OCI-LY1 (cell line): ENCODE measurements at regions not wholly inside any gene's neighbourhood (a gene's known extent, or its start where the extent isn't known, plus 50 kb on each side); places are given as distances from the start of the nearest gene placed in this dataset.

Experiments used
- CTCF ChIP-seq: fragments of 200-600 bp; sonication (generic), shearing (Covaris generic); IDR thresholded peaks from 2 replicates; pipeline ENCODE4 v1.5.1; 2017; ENCODE audit warnings: mild to moderate bottlenecking, antibody characterized with exemption, low read length, moderate library complexity, mixed read lengths
- EZH2 ChIP-seq: fragments of 200-600 bp; sonication (generic), shearing (Covaris generic); IDR thresholded peaks from 2 replicates; pipeline ENCODE4 v1.8.0; 2017; ENCODE audit warnings: borderline replicate concordance, mixed run types, mild to moderate bottlenecking, antibody characterized with exemption, low read length, moderate library complexity, mixed read lengths

- TF ChIP-seq CTCF: no peak
- TF ChIP-seq EZH2: no peak
Measured at GRCh38 chr6:156269751-156270369, 507.3 kb upstream of the ARID1B start.
